MCF 10A (cell line): ENCODE measurements at regions not wholly inside any gene's neighbourhood (a gene's known extent, or its start where the extent isn't known, plus 50 kb on each side); places are given as distances from the start of the nearest gene placed in this dataset.

Source experiments
- BruUV-seq: library from RNA; stranded (reverse); fragments of 400-500 nt; replicated peaks from 2 replicates; lab custom pipeline; 2021; lab: Mats Ljungman, UMichigan
- CTCF ChIA-PET: fragments of 300-600 bp; sonication (Branson Sonifier 250); formaldehyde crosslinking; extraction: SDS; loops from one replicate; lab custom pipeline; 2021; ENCODE audit warnings: antibody characterized with exemption, inconsistent platforms; lab: Yijun Ruan, JAX
- POLR2A ChIA-PET: fragments of 300-600, 350-650 bp; sonication (Branson Sonifier 250); formaldehyde crosslinking; extraction: SDS; loops from one replicate; lab custom pipeline; 2020; ENCODE audit warnings: antibody characterized with exemption, inconsistent platforms; lab: Yijun Ruan, JAX
- DNase-seq: peaks from one replicate; pipeline ENCODE4 v3.0.0-alpha.2; 2018; ENCODE audit not compliant: unreplicated experiment
- H3K27ac Mint-ChIP-seq: one replicate; pipeline ENCODE4 v1.8.0; 2022; ENCODE audit warnings: mild to moderate bottlenecking, low read depth, mixed read lengths; ENCODE audit not compliant: unreplicated experiment
- H3K27me3 Mint-ChIP-seq: one replicate; pipeline ENCODE4 v1.8.0; 2022; ENCODE audit warnings: mixed read lengths; ENCODE audit not compliant: insufficient read depth, unreplicated experiment
- H3K36me3 Mint-ChIP-seq: one replicate; pipeline ENCODE4 v1.8.0; 2022; ENCODE audit warnings: mild to moderate bottlenecking, moderate library complexity, mixed read lengths; ENCODE audit not compliant: insufficient read depth, unreplicated experiment
- H3K4me1 Mint-ChIP-seq: one replicate; pipeline ENCODE4 v1.8.0; 2022; ENCODE audit warnings: mixed read lengths; ENCODE audit not compliant: insufficient read depth, unreplicated experiment
- H3K4me3 Mint-ChIP-seq: one replicate; pipeline ENCODE4 v1.8.0; 2022; ENCODE audit warnings: mild to moderate bottlenecking, moderate library complexity, mixed read lengths; ENCODE audit not compliant: unreplicated experiment
- H3K9me3 Mint-ChIP-seq: one replicate; pipeline ENCODE4 v1.8.0; 2022; ENCODE audit warnings: mixed read lengths; ENCODE audit not compliant: unreplicated experiment
- CTCF ChIP-seq: fragments of 200-600 bp; IDR thresholded peaks from one replicate; pipeline ENCODE4 v1.8.0; 2022; ENCODE audit warnings: antibody characterized with exemption, mild to moderate bottlenecking; ENCODE audit not compliant: unreplicated experiment
- intact Hi-C: fragments of 100-400 bp; cut with micrococcal nuclease; formaldehyde crosslinking; loops from 2 replicates; pipeline ENCODE4 v1.14.1; 2022

- no peak overlapping the region for H3K4me3 Mint-ChIP-seq
- TF ChIP-seq CTCF, result no peak
Observed at GRCh38 chr2:75344146-75344545, 144.8 kb upstream of the TACR1 start.

GRCh38 chr2:75342504-75343175 is 143.3 kb upstream of the TACR1 start:
- intact Hi-C loops, result no loop called here
- Mint-ChIP-seq H3K4me1 (no peaks in the 10 kb centered on the region), H3K4me3 (no peak overlapping the region), H3K27ac (no peak overlapping the region), H3K36me3 (no peaks in the 10 kb centered on the region), H3K9me3 (no peaks in the 10 kb centered on the region), H3K27me3 (peaks cover 40% of the 10 kb centered on the region)
- no peak for TF ChIP-seq CTCF
- no TSS peak for BruUV-seq
- ChIA-PET POLR2A (no interaction called here), CTCF (no interaction called here)
- no peak for DNase-seq

More at GRCh38 chr2:75344146-75344545, 144.8 kb upstream of the TACR1 start:
- DNase-seq, result no peak
- H3K9me3 Mint-ChIP-seq, result no peaks in the 10 kb centered on the region
- ChIA-PET POLR2A (interaction anchor here (1.5 kb wide), 1 partner anchor 9 kb away, joined by 4 read pairs; no protein-coding TSS in a partner anchor), CTCF (interaction anchor here (0.5 kb wide), 1 partner anchor 213 kb away, joined by 4 read pairs; no protein-coding TSS in a partner anchor)
- no TSS peak for BruUV-seq
- H3K27me3 Mint-ChIP-seq, result peaks cover 38% of the 10 kb centered on the region
- H3K36me3 Mint-ChIP-seq, result no peaks in the 10 kb centered on the region
- H3K27ac Mint-ChIP-seq, result no peak overlapping the region
- intact Hi-C loops, result no loop called here
- no peaks in the 10 kb centered on the region for H3K4me1 Mint-ChIP-seq

DNA sequence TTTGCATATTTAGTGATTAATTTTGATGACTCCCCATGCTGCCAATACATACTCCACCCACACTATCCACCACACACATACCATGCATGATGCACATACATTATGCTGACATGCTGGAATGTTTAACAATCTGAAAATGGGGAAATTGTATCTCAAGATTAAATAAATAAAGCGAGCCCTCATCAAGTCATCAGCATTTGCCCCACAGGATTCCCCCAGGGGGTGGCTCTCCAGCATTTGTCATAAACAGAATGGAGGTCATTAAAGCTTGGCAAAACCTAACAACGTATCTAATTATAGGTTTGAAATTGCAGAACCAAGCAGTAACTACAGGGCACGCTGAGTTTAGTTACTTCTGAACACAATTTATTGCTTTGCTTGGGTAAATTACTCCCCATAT is 141.2 kb upstream of the TACR1 start:
- BruUV-seq, result no TSS peak
- intact Hi-C loops, result no loop called here
- no peak for TF ChIP-seq CTCF
- POLR2A ChIA-PET, result no interaction called here
- Mint-ChIP-seq H3K27me3 (peaks cover 48% of the 10 kb centered on the region), H3K4me3 (no peak overlapping the region), H3K36me3 (no peaks in the 10 kb centered on the region), H3K9me3 (no peaks in the 10 kb centered on the region), H3K27ac (no peak overlapping the region), H3K4me1 (no peaks in the 10 kb centered on the region)
- CTCF ChIA-PET, result interaction anchor here (0.6 kb wide), 1 partner anchor 269 kb away, joined by 3 read pairs; no protein-coding TSS in a partner anchor
- DNase-seq, result no peak

DNA sequence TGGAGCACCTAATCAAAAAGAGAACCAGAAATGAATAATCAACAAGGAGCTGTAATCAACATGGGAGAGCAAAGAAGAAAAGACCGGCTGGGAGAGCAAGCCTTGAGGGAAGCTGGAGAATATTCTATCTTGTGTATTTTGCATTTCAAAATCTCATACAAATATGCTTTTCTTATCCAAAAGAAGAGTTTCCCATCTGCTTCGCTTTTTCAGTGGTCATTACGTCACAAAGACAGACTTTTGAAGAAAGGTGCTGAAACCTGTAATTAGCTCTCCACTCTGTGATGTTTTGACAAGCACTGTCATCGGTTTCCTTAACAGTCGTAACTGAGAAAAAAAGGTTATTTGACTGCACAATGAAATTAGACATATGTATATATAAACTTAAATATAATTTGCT is 139.1 kb upstream of the TACR1 start:
- DNase-seq, result no peak
- intact Hi-C loops, result no loop called here
- Mint-ChIP-seq H3K36me3 (no peaks in the 10 kb centered on the region), H3K4me1 (no peaks in the 10 kb centered on the region), H3K27ac (no peak overlapping the region), H3K4me3 (no peak overlapping the region), H3K9me3 (no peaks in the 10 kb centered on the region), H3K27me3 (peaks cover 68% of the 10 kb centered on the region)
- BruUV-seq, result no TSS peak
- POLR2A ChIA-PET, result no interaction called here
- no peak for TF ChIP-seq CTCF
- CTCF ChIA-PET, result interaction anchor here (0.5 kb wide), 1 partner anchor 1261 kb away, joined by 4 read pairs; no protein-coding TSS in a partner anchor
